HepG2 (cell line): ENCODE measurements at regions not wholly inside any gene's neighbourhood (a gene's known extent, or its start where the extent isn't known, plus 50 kb on each side); places are given as distances from the start of the nearest gene placed in this dataset.
"Not testable (repeated sequence)": the region's sequence is repeated elsewhere in the genome, so short reads cannot be mapped to it uniquely, and the experiment has no call there.

Experiments used
- ATAC-seq: fragments of 200-7000 bp; cut with Tn5 transposase; 3 replicates; pipeline ENCODE4 v1.9.1; 2020; ENCODE audit warnings: mild to moderate bottlenecking, moderate library complexity
- BruUV-seq: library from RNA; stranded (reverse); fragments of 400-500 nt; replicated peaks from 2 replicates; lab custom pipeline; 2021; lab: Mats Ljungman, UMichigan
- CTCF ChIA-PET: fragments of 300-600 bp; formaldehyde crosslinking; extraction: SDS; loops from one replicate; lab custom pipeline; 2021; ENCODE audit warnings: low total read pairs, inconsistent platforms, low intra/inter-chr PET ratio; lab: Yijun Ruan, JAX
- POLR2A ChIA-PET: fragments of 350-600 bp; sonication (Branson Sonifier 250); formaldehyde crosslinking; loops from one replicate; lab custom pipeline; 2020; ENCODE audit warnings: antibody characterized with exemption, inconsistent platforms; lab: Yijun Ruan, JAX
- DNase-seq: peaks from one replicate; pipeline ENCODE4 v3.0.0-alpha.2; 2015; ENCODE audit warnings: low spot score
- FAIRE-seq: peaks from 3 replicates; lab custom pipeline; 2011; peaks lifted over from hg19 to GRCh38; lab: Jason Lieb, UNC
- H2AFZ ChIP-seq: one replicate; pipeline ENCODE4 v1.6.1; 2011; ENCODE audit warnings: low read length, inconsistent platforms
- H3K27ac ChIP-seq: fragments of 300-600 bp; 3 replicates; pipeline ENCODE4 v1.8.0; 2011; ENCODE audit warnings: mixed run types, mild to moderate bottlenecking, mixed read lengths, low read length, inconsistent platforms; ENCODE audit not compliant: insufficient read depth; ENCODE audit errors: extremely low read length
- H3K27me3 ChIP-seq, 2 experiments: fragments of 200-600 bp in 1 of 2; 2 replicates in 1 of 2; 3 replicates in 1 of 2; pipeline versions ENCODE4 v1.6.0 to v1.8.0; 2011; ENCODE audit warnings: low read length in 2 of 2, mild to moderate bottlenecking in 2 of 2, moderate library complexity in 2 of 2, inconsistent platforms in 1 of 2; ENCODE audit not compliant: insufficient read depth in 2 of 2, control insufficient read depth in 1 of 2
- H3K36me3 ChIP-seq, 2 experiments: fragments of 200-600 bp in 1 of 2; replicated peaks in 1 of 2; 2 replicates in 1 of 2; 3 replicates in 1 of 2; pipeline versions ENCODE4 v1.5.1 to v1.8.0; 2011; ENCODE audit warnings: low read length in 2 of 2, inconsistent platforms in 1 of 2; ENCODE audit not compliant: insufficient read depth in 2 of 2, control insufficient read depth in 1 of 2
- H3K4me1 ChIP-seq: 2 replicates; pipeline ENCODE4 v1.5.1; 2012; ENCODE audit warnings: low read length, inconsistent platforms; ENCODE audit not compliant: insufficient read depth
- H3K4me2 ChIP-seq: 2 replicates; pipeline ENCODE4 v1.6.0; 2011; ENCODE audit warnings: low read depth, low read length, inconsistent platforms
- H3K4me3 ChIP-seq, 3 experiments: fragments of 200-600 bp in 1 of 3; sonication (generic), shearing (Covaris generic) in 1 of 3; replicated peaks in 1 of 3; 2 replicates each; pipeline ENCODE4 v1.5.1; 2011 to 2016; ENCODE audit warnings: low read length in 3 of 3, inconsistent platforms in 2 of 3, low read depth in 2 of 3, mild to moderate bottlenecking in 2 of 3, control low read depth in 1 of 3, mixed read lengths in 1 of 3; ENCODE audit not compliant: insufficient read depth in 1 of 3
- H3K79me2 ChIP-seq: one replicate; pipeline ENCODE4 v1.6.1; 2011; ENCODE audit warnings: low read length, inconsistent platforms; ENCODE audit not compliant: insufficient read depth
- H3K9ac ChIP-seq: 2 replicates; pipeline ENCODE4 v1.6.0; 2011; ENCODE audit warnings: mild to moderate bottlenecking, low read depth, low read length, inconsistent platforms; ENCODE audit not compliant: insufficient read depth
- H3K9me3 ChIP-seq: 2 replicates; pipeline ENCODE4 v1.5.1; 2012; ENCODE audit warnings: mild to moderate bottlenecking, low read length
- H4K20me1 ChIP-seq: 2 replicates; pipeline ENCODE4 v1.6.0; 2011; ENCODE audit warnings: inconsistent platforms, mild to moderate bottlenecking, low read length, moderate library complexity; ENCODE audit not compliant: insufficient read depth
- CEBPB ChIP-seq: IDR thresholded peaks from 2 replicates; pipeline ENCODE4 v1.6.1; 2011; ENCODE audit warnings: low read depth, low read length, improper control_type of control experiment, borderline replicate concordance
- HES4 ChIP-seq: sonication (generic); formaldehyde crosslinking; IDR thresholded peaks from 2 replicates; pipeline ENCODE4 v1.9.0; 2021; ENCODE audit warnings: mild to moderate bottlenecking, missing genetic modification reagents, borderline replicate concordance
- NPAS2 ChIP-seq: sonication (generic); formaldehyde crosslinking; IDR thresholded peaks from 2 replicates; pipeline ENCODE4 v1.8.0; 2022; ENCODE audit warnings: mild to moderate bottlenecking, missing genetic modification reagents, borderline replicate concordance
- ZNF564 ChIP-seq: sonication (generic); formaldehyde crosslinking; IDR thresholded peaks from 2 replicates; pipeline ENCODE4 v1.8.1; 2023; ENCODE audit warnings: mild to moderate bottlenecking, missing genetic modification reagents
- ZNF567 ChIP-seq: sonication (generic); formaldehyde crosslinking; IDR thresholded peaks from 2 replicates; pipeline ENCODE4 v1.8.1; 2023; ENCODE audit warnings: mild to moderate bottlenecking, missing genetic modification reagents, borderline replicate concordance
- WGBS: methylation state at CpG from one replicate; pipeline ENCODE4 v1.1.6; 2017; ENCODE audit warnings: low lambda C conversion rate; 5-methylcytosine and 5-hydroxymethylcytosine counted together
- in situ Hi-C: cut with HindIII; loops from 2 replicates; pipeline ENCODE4 v1.10.0; 2017; ENCODE audit warnings: low pct_unique_long_range_greater_than_20kb; ENCODE audit not compliant: extremely low pct_ligation_motif_present
- intact Hi-C: fragments of 100-400 bp; cut with micrococcal nuclease; formaldehyde crosslinking; loops from one replicate; pipeline ENCODE4 v1.10.0; 2022; ENCODE audit not compliant: unreplicated experiment

- Histone ChIP-seq H3K4me2 (no peak overlapping the region), H3K9ac (no peak overlapping the region), H3K36me3 (no peaks in the 10 kb centered on the region), H3K9me3 (no peaks in the 10 kb centered on the region), H3K27me3 (no peaks in the 10 kb centered on the region), H3K27ac (no peak overlapping the region), H3K79me2 (no peaks in the 10 kb centered on the region), H2AFZ (no peak overlapping the region), H3K4me1 (no peaks in the 10 kb centered on the region), H4K20me1 (no peaks in the 10 kb centered on the region), H3K4me3 (no peak overlapping the region)
- ATAC-seq (no peak), DNase-seq (no peak), FAIRE-seq (no peak)
- intact Hi-C loops: no loop called here
- CTCF ChIA-PET: no interaction called here
- in situ Hi-C loops: no loop called here
- no peak for TF ChIP-seq NPAS2 (CRISPR knock-in tag)
- TF ChIP-seq ZNF567 (CRISPR knock-in tag): no peak
- TF ChIP-seq ZNF564 (CRISPR knock-in tag): no peak
- 0% methylated on average over 1 of the region's 1 CpG for WGBS
- no TSS peak for BruUV-seq
- POLR2A ChIA-PET: no interaction called here
Measured at GRCh38 chr7:46091071-46091470, 170.0 kb upstream of the IGFBP3 start.

- intact Hi-C loops: no loop called here
- in situ Hi-C loops: no loop called here
- no peaks in the 10 kb centered on the region for H3K79me2 ChIP-seq
- H2AFZ ChIP-seq: no peak overlapping the region
- no TSS peak for BruUV-seq
- no peak overlapping the region for H3K9ac ChIP-seq
- no peaks in the 10 kb centered on the region for H3K36me3 ChIP-seq
- CTCF ChIA-PET: no interaction called here
- no peak overlapping the region for H3K4me2 ChIP-seq
- no peak for TF ChIP-seq HES4
- TF ChIP-seq CEBPB: peak; percentile 48; the same call in 1 of the 2 replicates
- FAIRE-seq: no peak
- ATAC-seq: no peak
- H3K27me3 ChIP-seq: no peaks in the 10 kb centered on the region
- no peaks in the 10 kb centered on the region for H3K4me1 ChIP-seq
- H4K20me1 ChIP-seq: no peaks in the 10 kb centered on the region
- no peak for DNase-seq
- H3K27ac ChIP-seq: no peak overlapping the region
- POLR2A ChIA-PET: no interaction called here
- H3K9me3 ChIP-seq: no peaks in the 10 kb centered on the region
- WGBS: 41% methylated on average over 1 of the region's 1 CpG
- no peak overlapping the region for H3K4me3 ChIP-seq
Measured at GRCh38 chr7:46089281-46089680, 168.2 kb upstream of the IGFBP3 start.

GRCh38 chr7:46088486-46088885 lies 167.4 kb upstream of the IGFBP3 start:
- H3K4me3 ChIP-seq, in situ Hi-C loops, H3K27ac ChIP-seq, POLR2A ChIA-PET, CTCF ChIA-PET, H3K36me3 ChIP-seq, DNase-seq, H4K20me1 ChIP-seq, BruUV-seq, FAIRE-seq, H3K27me3 ChIP-seq, H3K9ac ChIP-seq, intact Hi-C loops, H3K4me1 ChIP-seq, H3K9me3 ChIP-seq, ATAC-seq, H2AFZ ChIP-seq, H3K79me2 ChIP-seq, H3K4me2 ChIP-seq: not testable (repeated sequence)
- no CpG with 5 or more reads among the region's 2 CpGs for WGBS
